SJCRH30 (cell line): ENCODE measurements at regions not wholly inside any gene's neighbourhood (a gene's known extent, or its start where the extent isn't known, plus 50 kb on each side); places are given as distances from the start of the nearest gene placed in this dataset.

Experiments used
- DNase-seq, 2 experiments: peaks; one replicate each; pipeline ENCODE4 v3.0.0-alpha.2; 2015 to 2020
- H3K27ac ChIP-seq: fragments of 250-450 bp; sonication (Bioruptor Pico); 2 replicates; pipeline ENCODE4 v1.5.1; 2020; ENCODE audit warnings: mild to moderate bottlenecking, moderate library complexity
- H3K27me3 ChIP-seq: fragments of 250-450 bp; sonication (Bioruptor Pico); 2 replicates; pipeline ENCODE4 v1.5.1; 2020; ENCODE audit warnings: mild to moderate bottlenecking, moderate library complexity
- H3K36me3 ChIP-seq: fragments of 250-450 bp; sonication (Bioruptor Pico); 2 replicates; pipeline ENCODE4 v1.5.1; 2020; ENCODE audit warnings: mild to moderate bottlenecking, moderate library complexity
- H3K4me1 ChIP-seq: fragments of 250-450 bp; sonication (Bioruptor Pico); 2 replicates; pipeline ENCODE4 v1.5.1; 2020; ENCODE audit warnings: mild to moderate bottlenecking, moderate library complexity
- H3K4me3 ChIP-seq: fragments of 250-450 bp; sonication (Bioruptor Pico); 2 replicates; pipeline ENCODE4 v1.5.1; 2020; ENCODE audit warnings: mild to moderate bottlenecking, moderate library complexity
- H3K9me3 ChIP-seq: fragments of 250-450 bp; sonication (Bioruptor Pico); replicated peaks from 2 replicates; pipeline ENCODE4 v1.5.1; 2020; ENCODE audit warnings: mild to moderate bottlenecking, moderate library complexity

DNA sequence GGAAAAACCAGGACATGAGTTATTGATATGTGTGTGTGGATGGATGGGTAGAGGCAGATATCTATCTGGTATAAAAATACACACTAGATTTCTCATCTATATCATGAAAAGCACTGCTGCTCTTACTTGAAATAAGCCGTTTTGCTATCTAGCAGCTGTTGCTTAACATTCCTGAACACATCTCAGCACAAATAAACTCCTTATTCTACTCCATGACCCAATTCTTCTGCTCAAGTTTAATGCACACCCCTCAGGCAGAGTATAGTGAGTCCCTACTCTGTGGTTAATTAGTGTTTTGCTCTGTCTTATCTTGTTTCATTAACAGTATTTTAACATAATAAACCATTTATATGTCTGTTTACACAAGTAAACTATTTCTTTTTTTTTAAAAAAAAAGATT, 134.2 kb downstream of the CBLN2 start:
- Histone ChIP-seq H3K36me3 (no peaks in the 10 kb centered on the region), H3K4me3 (no peak overlapping the region), H3K9me3 (no peaks in the 10 kb centered on the region; the same call in 1 of the 2 replicates), H3K27me3 (no peaks in the 10 kb centered on the region), H3K4me1 (peaks cover 2% of the 10 kb centered on the region; the same call in 1 of the 2 replicates), H3K27ac (peak overlapping the region; percentile 21; the same call in 1 of the 2 replicates)
- peak in 1 of 2 experiments; percentile 41 for DNase-seq

DNA sequence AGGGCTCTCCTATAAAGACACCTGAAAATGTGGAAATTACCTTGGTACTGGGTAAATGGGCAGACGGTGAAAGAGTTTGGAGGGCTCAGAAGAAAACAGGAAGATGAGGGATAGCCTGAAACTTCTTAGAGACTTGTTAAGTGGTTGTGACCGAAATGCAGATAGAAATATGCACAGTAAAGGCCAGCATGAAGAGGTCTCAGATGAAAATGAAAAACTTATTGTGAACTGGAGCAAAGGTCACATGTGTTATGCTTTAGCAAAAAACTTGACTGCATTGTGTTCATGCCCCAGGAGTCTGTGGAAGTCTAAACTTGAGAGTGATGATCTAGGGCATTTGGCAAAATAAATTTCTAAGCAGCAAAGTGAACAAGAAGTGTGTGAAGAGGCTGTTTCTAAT, 137.1 kb downstream of the CBLN2 start:
- no peak for DNase-seq
- Histone ChIP-seq H3K27me3 (no peaks in the 10 kb centered on the region), H3K4me3 (no peak overlapping the region), H3K36me3 (no peaks in the 10 kb centered on the region), H3K4me1 (peaks cover 2% of the 10 kb centered on the region; the same call in 1 of the 2 replicates), H3K27ac (no peak overlapping the region), H3K9me3 (no peaks in the 10 kb centered on the region; the same call in 1 of the 2 replicates)

DNA sequence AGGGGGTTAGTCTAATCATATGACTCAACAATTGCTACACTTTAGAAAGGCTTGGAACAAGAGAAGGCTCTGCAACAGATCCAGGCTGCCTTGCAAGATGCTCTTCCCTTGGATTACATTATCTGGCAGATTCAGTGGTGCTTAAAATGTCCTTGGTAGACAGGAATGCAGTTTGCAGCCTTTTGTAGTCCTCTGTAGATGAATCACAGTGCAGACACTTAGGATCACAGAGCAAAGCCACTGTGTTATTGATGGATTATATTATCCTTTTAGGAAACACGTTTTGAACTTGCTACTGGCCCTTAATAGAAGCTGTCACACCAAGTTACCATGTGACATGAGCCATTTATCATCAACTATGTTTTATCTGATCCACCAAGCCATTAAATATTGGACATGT, 152.2 kb downstream of the CBLN2 start:
- H3K36me3 ChIP-seq, result no peaks in the 10 kb centered on the region
- no peaks in the 10 kb centered on the region for H3K27me3 ChIP-seq
- no peak for DNase-seq
- no peak overlapping the region for H3K27ac ChIP-seq
- no peaks in the 10 kb centered on the region for H3K4me1 ChIP-seq
- H3K9me3 ChIP-seq, result no peaks in the 10 kb centered on the region
- no peak overlapping the region for H3K4me3 ChIP-seq

- no peak for DNase-seq
- H3K4me1 ChIP-seq, result no peaks in the 10 kb centered on the region
- H3K36me3 ChIP-seq, result no peaks in the 10 kb centered on the region
- no peaks in the 10 kb centered on the region for H3K27me3 ChIP-seq
- H3K9me3 ChIP-seq, result no peaks in the 10 kb centered on the region
- H3K27ac ChIP-seq, result no peak overlapping the region
- H3K4me3 ChIP-seq, result no peak overlapping the region
Measured at GRCh38 chr18:72391427-72391826, 152.7 kb downstream of the CBLN2 start.

- H3K9me3 ChIP-seq, result no peaks in the 10 kb centered on the region
- H3K4me1 ChIP-seq, result peaks cover 33% of the 10 kb centered on the region
- DNase-seq, result peak in 1 of 2 experiments; percentile 8
- no peaks in the 10 kb centered on the region for H3K36me3 ChIP-seq
- no peaks in the 10 kb centered on the region for H3K27me3 ChIP-seq
- H3K27ac ChIP-seq, result peak overlapping the region; percentile 11; the same call in 1 of the 2 replicates
- no peak overlapping the region for H3K4me3 ChIP-seq
Measured at GRCh38 chr18:72378016-72378415, 166.1 kb downstream of the CBLN2 start.

DNA sequence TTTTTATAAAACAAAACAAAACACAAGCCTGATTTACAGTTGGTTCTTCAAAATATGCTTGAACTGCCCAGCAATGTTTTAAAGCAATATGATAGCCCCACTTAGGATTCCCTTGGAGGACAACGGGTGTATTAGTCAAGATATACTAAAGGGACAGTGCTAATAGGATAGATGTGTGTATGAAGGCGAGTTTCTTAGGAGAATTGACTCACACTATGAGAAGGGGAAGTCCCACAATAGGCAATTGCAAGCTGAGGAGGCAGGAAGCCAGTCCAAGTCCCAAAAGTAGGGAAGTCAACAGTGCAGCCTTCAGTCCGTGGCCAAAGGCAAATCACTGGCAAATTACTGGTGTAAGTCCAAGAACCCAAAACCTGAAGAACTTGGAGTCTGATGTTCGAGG, 167.9 kb downstream of the CBLN2 start:
- H3K27me3 ChIP-seq, result no peaks in the 10 kb centered on the region
- peak; percentile 5 to 33 for DNase-seq
- peaks cover 33% of the 10 kb centered on the region for H3K4me1 ChIP-seq
- no peaks in the 10 kb centered on the region for H3K36me3 ChIP-seq
- H3K4me3 ChIP-seq, result peak overlapping the region; percentile 10
- H3K27ac ChIP-seq, result peak overlapping the region; percentile 59
- no peaks in the 10 kb centered on the region for H3K9me3 ChIP-seq

DNA sequence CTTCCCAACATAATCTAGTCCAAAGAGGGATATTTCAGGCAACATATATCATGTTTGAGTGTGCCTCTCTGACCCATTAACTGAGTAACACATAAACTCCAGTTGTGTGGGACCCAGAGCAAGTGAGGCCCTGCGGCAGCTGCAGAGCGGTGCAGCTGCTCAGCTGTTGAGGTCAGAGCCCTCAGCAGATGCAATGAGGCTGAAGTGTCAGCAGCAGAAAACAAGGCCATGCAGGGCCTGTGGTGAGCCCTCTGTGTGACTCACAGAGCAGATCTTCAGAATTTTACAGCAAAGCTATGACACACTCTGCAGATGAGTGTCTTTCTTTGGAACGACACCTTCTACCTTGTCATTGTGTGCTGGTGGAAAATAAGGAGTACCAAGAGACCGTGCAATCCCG, 168.5 kb downstream of the CBLN2 start:
- peak; percentile 86 to 91 for DNase-seq
- H3K4me1 ChIP-seq, result peaks cover 33% of the 10 kb centered on the region
- H3K9me3 ChIP-seq, result no peaks in the 10 kb centered on the region
- peak overlapping the region; percentile 59 for H3K27ac ChIP-seq
- H3K36me3 ChIP-seq, result no peaks in the 10 kb centered on the region
- no peaks in the 10 kb centered on the region for H3K27me3 ChIP-seq
- peak overlapping the region; percentile 10 for H3K4me3 ChIP-seq

- H3K27ac ChIP-seq, result no peak overlapping the region
- no peak for DNase-seq
- no peaks in the 10 kb centered on the region for H3K36me3 ChIP-seq
Measured at GRCh38 chr18:72372076-72372475, 172.1 kb downstream of the CBLN2 start.

GRCh38 chr18:72368308-72368707, 175.8 kb downstream of the CBLN2 start:
- Histone ChIP-seq H3K9me3 (no peaks in the 10 kb centered on the region), H3K36me3 (no peaks in the 10 kb centered on the region), H3K27ac (no peak overlapping the region), H3K27me3 (no peaks in the 10 kb centered on the region), H3K4me3 (no peak overlapping the region), H3K4me1 (no peaks in the 10 kb centered on the region)
- no peak for DNase-seq

More at GRCh38 chr18:72372076-72372475, 172.1 kb downstream of the CBLN2 start:
- Histone ChIP-seq H3K4me1 (peaks cover 23% of the 10 kb centered on the region), H3K4me3 (no peak overlapping the region), H3K9me3 (no peaks in the 10 kb centered on the region), H3K27me3 (no peaks in the 10 kb centered on the region)

GRCh38 chr18:72360634-72361033, 183.5 kb downstream of the CBLN2 start:
- no peak for DNase-seq
- no peaks in the 10 kb centered on the region for H3K9me3 ChIP-seq
- H3K27me3 ChIP-seq, result no peaks in the 10 kb centered on the region
- H3K36me3 ChIP-seq, result no peaks in the 10 kb centered on the region
- no peak overlapping the region for H3K27ac ChIP-seq
- H3K4me3 ChIP-seq, result no peak overlapping the region
- H3K4me1 ChIP-seq, result no peaks in the 10 kb centered on the region

- Histone ChIP-seq H3K36me3 (no peaks in the 10 kb centered on the region), H3K4me3 (no peak overlapping the region), H3K27ac (no peak overlapping the region), H3K4me1 (0 out of 2 replicates have a peak, but pooled peaks cover 4% of the 10 kb centered on the region), H3K27me3 (no peaks in the 10 kb centered on the region), H3K9me3 (no peaks in the 10 kb centered on the region)
- DNase-seq, result peak in 1 of 2 experiments; percentile 15
Measured at GRCh38 chr18:72342933-72343332, 201.2 kb downstream of the CBLN2 start.

- Histone ChIP-seq H3K4me3 (no peak overlapping the region), H3K36me3 (no peaks in the 10 kb centered on the region), H3K4me1 (0 out of 2 replicates have a peak, but pooled peaks cover 4% of the 10 kb centered on the region), H3K9me3 (no peaks in the 10 kb centered on the region), H3K27me3 (no peaks in the 10 kb centered on the region), H3K27ac (no peak overlapping the region)
- no peak for DNase-seq
Measured at GRCh38 chr18:72339976-72340375, 204.2 kb downstream of the CBLN2 start.

- H3K4me3 ChIP-seq, result no peak overlapping the region
- H3K4me1 ChIP-seq, result no peaks in the 10 kb centered on the region
- H3K9me3 ChIP-seq, result no peaks in the 10 kb centered on the region
- H3K36me3 ChIP-seq, result no peaks in the 10 kb centered on the region
- no peak overlapping the region for H3K27ac ChIP-seq
- DNase-seq, result no peak
- no peaks in the 10 kb centered on the region for H3K27me3 ChIP-seq
Measured at GRCh38 chr18:72336786-72337185, 207.4 kb downstream of the CBLN2 start.

GRCh38 chr18:72329533-72329932, 214.6 kb downstream of the CBLN2 start:
- Histone ChIP-seq H3K27me3 (no peaks in the 10 kb centered on the region), H3K4me3 (no peak overlapping the region), H3K27ac (no peak overlapping the region), H3K4me1 (no peaks in the 10 kb centered on the region), H3K36me3 (no peaks in the 10 kb centered on the region), H3K9me3 (no peaks in the 10 kb centered on the region)
- DNase-seq, result no peak

DNA sequence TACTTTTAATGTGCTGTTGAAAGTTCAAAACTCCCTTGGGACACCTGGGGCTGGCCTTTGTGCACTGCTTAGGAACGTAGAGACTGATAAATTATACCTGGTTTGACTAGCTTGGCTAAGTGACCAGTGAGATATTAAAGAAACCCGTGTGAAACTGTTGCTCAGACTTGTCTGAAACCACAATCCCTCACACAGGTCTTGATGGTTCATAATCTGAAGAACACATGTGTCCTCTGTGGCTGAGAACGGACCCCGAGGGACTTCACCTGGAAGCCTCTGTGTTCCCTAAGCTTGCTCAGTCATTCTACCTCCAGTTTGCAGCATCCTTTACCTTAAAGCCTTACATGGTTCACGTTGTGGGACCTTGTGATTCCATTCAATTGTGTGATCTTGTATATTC, 218.8 kb downstream of the CBLN2 start:
- no peak overlapping the region for H3K4me3 ChIP-seq
- H3K9me3 ChIP-seq, result no peaks in the 10 kb centered on the region
- DNase-seq, result no peak
- no peak overlapping the region for H3K27ac ChIP-seq
- H3K36me3 ChIP-seq, result no peaks in the 10 kb centered on the region
- H3K27me3 ChIP-seq, result no peaks in the 10 kb centered on the region
- H3K4me1 ChIP-seq, result no peaks in the 10 kb centered on the region

- no peak for DNase-seq
- no peaks in the 10 kb centered on the region for H3K27me3 ChIP-seq
- no peak overlapping the region for H3K4me3 ChIP-seq
- H3K4me1 ChIP-seq, result no peaks in the 10 kb centered on the region
- H3K27ac ChIP-seq, result no peak overlapping the region
- no peaks in the 10 kb centered on the region for H3K36me3 ChIP-seq
- H3K9me3 ChIP-seq, result no peaks in the 10 kb centered on the region
Measured at GRCh38 chr18:72324677-72325076, 219.5 kb downstream of the CBLN2 start.
